PC-3 (cell line): ENCODE measurements at regions not wholly inside any gene's neighbourhood (a gene's known extent, or its start where the extent isn't known, plus 50 kb on each side); places are given as distances from the start of the nearest gene placed in this dataset.

ENCODE experiments used
- ATAC-seq: fragments of 200-7000 bp; cut with Tn5 transposase; 2 replicates; pipeline ENCODE4 v1.9.1; 2020; ENCODE audit warnings: mild to moderate bottlenecking, moderate library complexity
- BruUV-seq: library from RNA; stranded (reverse); fragments of 400-500 nt; replicated peaks from 2 replicates; lab custom pipeline; 2021; lab: Mats Ljungman, UMichigan
- CTCF ChIA-PET: fragments of 300-600 bp; sonication (Branson Sonifier 250); formaldehyde crosslinking; loops from one replicate; lab custom pipeline; 2022; ENCODE audit warnings: antibody characterized with exemption; lab: Charles Lee
- POLR2A ChIA-PET: fragments of 300-600 bp; sonication (Branson Sonifier 250); formaldehyde crosslinking; loops from one replicate; lab custom pipeline; 2022; ENCODE audit warnings: antibody characterized with exemption; ENCODE audit not compliant: unreplicated experiment; lab: Charles Lee
- DNase-seq: peaks from one replicate; pipeline ENCODE4 v3.0.0-alpha.2; 2015
- H2AFZ ChIP-seq: fragments of 300-600 bp; sonication (generic); 2 replicates; pipeline ENCODE4 v1.6.0; 2016; ENCODE audit warnings: antibody characterized with exemption, low read length
- H3F3A ChIP-seq: fragments of 300-600 bp; sonication (generic); one replicate; pipeline ENCODE4 v1.6.0; 2017; ENCODE audit warnings: antibody characterized with exemption, low read length, control low read depth, mild to moderate bottlenecking; ENCODE audit not compliant: unreplicated experiment
- H3K27ac ChIP-seq: fragments of 300-600 bp; sonication (generic); 2 replicates; pipeline ENCODE4 v1.5.1; 2016; ENCODE audit warnings: mild to moderate bottlenecking, low read length
- H3K27me3 ChIP-seq: fragments of 300-600 bp; sonication (generic); 2 replicates; pipeline ENCODE4 v1.6.1; 2016; ENCODE audit warnings: low read length, mixed read lengths
- H3K36me3 ChIP-seq: fragments of 300-600 bp; sonication (generic); 2 replicates; pipeline ENCODE4 v1.6.1; 2016; ENCODE audit warnings: low read depth, mixed run types, low read length, mixed read lengths
- H3K4me1 ChIP-seq: fragments of 300-600 bp; sonication (generic); 2 replicates; pipeline ENCODE4 v1.5.1; 2016; ENCODE audit warnings: low read length; ENCODE audit not compliant: insufficient read depth
- H3K4me2 ChIP-seq: fragments of 300-600 bp; sonication (generic); 2 replicates; pipeline ENCODE4 v1.6.0; 2016; ENCODE audit warnings: low read length
- H3K4me3 ChIP-seq: fragments of 300-600 bp; sonication (generic); 2 replicates; pipeline ENCODE4 v1.5.1; 2016; ENCODE audit warnings: mild to moderate bottlenecking, low read length, mixed read lengths
- H3K79me2 ChIP-seq: fragments of 300-600 bp; sonication (generic); 2 replicates; pipeline ENCODE4 v1.6.1; 2017; ENCODE audit warnings: low read length, mixed read lengths
- H3K9ac ChIP-seq: fragments of 300-600 bp; sonication (generic); 2 replicates; pipeline ENCODE4 v1.6.0; 2016; ENCODE audit warnings: mild to moderate bottlenecking, low read length
- H3K9me2 ChIP-seq: fragments of 300-600 bp; sonication (generic); replicated peaks from 2 replicates; pipeline ENCODE4 v1.6.1; 2016; ENCODE audit warnings: mixed run types, low read length, mixed read lengths
- H3K9me3 ChIP-seq: fragments of 300-600 bp; sonication (generic); 2 replicates; pipeline ENCODE4 v1.6.1; 2016; ENCODE audit warnings: low read length, mixed read lengths
- H4K20me1 ChIP-seq: fragments of 300-600 bp; sonication (generic); 2 replicates; pipeline ENCODE4 v1.6.1; 2016; ENCODE audit warnings: low read length, mixed read lengths
- CTCF ChIP-seq: fragments of 300-600 bp; sonication (generic); conservative IDR thresholded peaks from 2 replicates; pipeline ENCODE4 v1.5.1; 2017; ENCODE audit warnings: antibody characterized with exemption, low read depth, mild to moderate bottlenecking, low read length
- EZH2 ChIP-seq: fragments of 300-600 bp; sonication (generic); IDR thresholded peaks from one replicate; pipeline ENCODE4 v1.6.1; 2017; ENCODE audit warnings: antibody characterized with exemption, mild to moderate bottlenecking, low read length; ENCODE audit not compliant: unreplicated experiment
- EZH2phosphoT487 ChIP-seq: fragments of 300-600 bp; sonication (generic); IDR thresholded peaks from 2 replicates; pipeline ENCODE4 v1.6.1; 2018; ENCODE audit warnings: mild to moderate bottlenecking, antibody characterized with exemption, low read length, borderline replicate concordance
- intact Hi-C: fragments of 100-400 bp; cut with micrococcal nuclease; formaldehyde crosslinking; loops from 2 replicates; pipeline ENCODE4 v1.9.0; 2023

GRCh38 chr6:79796197-79796596 lies 151.2 kb downstream of the ELOVL4 start:
- Histone ChIP-seq H3K27ac (no peak overlapping the region), H3K4me2 (no peak overlapping the region), H3K9ac (no peak overlapping the region), H3F3A (no peaks in the 10 kb centered on the region), H3K9me2 (no peaks in the 10 kb centered on the region), H3K9me3 (no peaks in the 10 kb centered on the region), H3K4me3 (no peak overlapping the region), H3K4me1 (no peaks in the 10 kb centered on the region), H3K36me3 (no peaks in the 10 kb centered on the region), H3K79me2 (no peaks in the 10 kb centered on the region), H2AFZ (no peak overlapping the region), H3K27me3 (no peaks in the 10 kb centered on the region), H4K20me1 (no peaks in the 10 kb centered on the region)
- DNase-seq (no peak), ATAC-seq (no peak)
- intact Hi-C loops = no loop called here
- TF ChIP-seq EZH2 (no peak), CTCF (no peak), EZH2phosphoT487 (no peak)
- ChIA-PET POLR2A (no interaction called here), CTCF (no interaction called here)
- BruUV-seq = no TSS peak

GRCh38 chr6:79789896-79790295 lies 157.5 kb downstream of the ELOVL4 start:
- Histone ChIP-seq H3K27ac (no peak overlapping the region), H3K9me3 (no peaks in the 10 kb centered on the region), H3K9me2 (no peaks in the 10 kb centered on the region), H3K36me3 (no peaks in the 10 kb centered on the region), H2AFZ (no peak overlapping the region), H3K4me2 (no peak overlapping the region), H3K79me2 (no peaks in the 10 kb centered on the region), H3K9ac (no peak overlapping the region), H3K4me3 (no peak overlapping the region), H4K20me1 (no peaks in the 10 kb centered on the region), H3K4me1 (no peaks in the 10 kb centered on the region), H3F3A (no peaks in the 10 kb centered on the region), H3K27me3 (no peaks in the 10 kb centered on the region)
- POLR2A ChIA-PET = no interaction called here
- CTCF ChIA-PET = no interaction called here
- DNase-seq (no peak), ATAC-seq (no peak)
- no TSS peak for BruUV-seq
- intact Hi-C loops = no loop called here
- TF ChIP-seq CTCF (no peak), EZH2 (no peak), EZH2phosphoT487 (no peak)

GRCh38 chr6:79788756-79789155 lies 157.6 kb downstream of the SH3BGRL2 start:
- H3K27ac ChIP-seq = no peak overlapping the region
- CTCF ChIA-PET = no interaction called here
- intact Hi-C loops = no loop called here

More at GRCh38 chr6:79788756-79789155, 157.6 kb downstream of the SH3BGRL2 start:
- DNase-seq (no peak), ATAC-seq (no peak)
- Histone ChIP-seq H4K20me1 (no peaks in the 10 kb centered on the region), H3K9me2 (no peaks in the 10 kb centered on the region), H3K79me2 (no peaks in the 10 kb centered on the region), H3K36me3 (no peaks in the 10 kb centered on the region), H3K4me2 (no peak overlapping the region), H3K27me3 (no peaks in the 10 kb centered on the region), H3K4me1 (no peaks in the 10 kb centered on the region), H3F3A (no peaks in the 10 kb centered on the region), H3K9ac (no peak overlapping the region), H2AFZ (no peak overlapping the region), H3K9me3 (no peaks in the 10 kb centered on the region), H3K4me3 (no peak overlapping the region)
- BruUV-seq = no TSS peak
- TF ChIP-seq EZH2phosphoT487 (no peak), EZH2 (no peak), CTCF (no peak)
- POLR2A ChIA-PET = no interaction called here
